Motor neuron (in vitro differentiated cells): ENCODE measurements at regions not wholly inside any gene's neighbourhood (a gene's known extent, or its start where the extent isn't known, plus 50 kb on each side); places are given as distances from the start of the nearest gene placed in this dataset.
A peak's percentile ranks its signal among the peaks of the same experiment; 100 is the strongest.
"Not testable (repeated sequence)": the region's sequence is repeated elsewhere in the genome, so short reads cannot be mapped to it uniquely, and the experiment has no call there.

Source experiments
- ATAC-seq, 8 experiments: fragments of 200-7000 bp; cut with Tn5 transposase; replicated peaks in 6 of 8; 2 replicates each; pipeline ENCODE4 v1.8.0; 2021; ENCODE audit warnings: mild to moderate bottlenecking in 8 of 8, moderate library complexity in 8 of 8
- H3K27ac ChIP-seq, 2 donors: fragments of 250-450 bp; sonication (Bioruptor Pico); 2 replicates each; pipeline ENCODE4 v1.9.0; 2021; ENCODE audit warnings: antibody characterized with exemption in 2 of 2, mild to moderate bottlenecking in 2 of 2, moderate library complexity in 1 of 2
- H3K4me1 ChIP-seq, 2 donors: fragments of 250-450 bp; sonication (Bioruptor Pico); replicated peaks in 1 of 2; 2 replicates each; pipeline ENCODE4 v1.6.1; 2021; ENCODE audit warnings: antibody characterized with exemption in 2 of 2, mild to moderate bottlenecking in 2 of 2, moderate library complexity in 1 of 2
- H3K4me3 ChIP-seq, 5 donors: fragments of 250-450 bp; sonication (Bioruptor Pico); 2 replicates each; pipeline ENCODE4 v1.9.0; 2021; ENCODE audit warnings: antibody characterized with exemption in 5 of 5, mild to moderate bottlenecking in 5 of 5, moderate library complexity in 4 of 5
- WGBS, 10 experiments: fragments of 450-650 bp; shearing (Covaris generic); methylation state at CpG; one replicate each; pipeline ENCODE4 v1.0.0; 2022; 5-methylcytosine and 5-hydroxymethylcytosine counted together
- in situ Hi-C, 9 experiments: fragments of 400-800 bp; cut with MboI; loops; one replicate each; pipeline ENCODE4 v1.15.0; 2021; ENCODE audit warnings: low sequenced_read_pairs in 9 of 9, low pct_unique_long_range_greater_than_20kb in 2 of 9; ENCODE audit not compliant: unreplicated experiment in 9 of 9

DNA sequence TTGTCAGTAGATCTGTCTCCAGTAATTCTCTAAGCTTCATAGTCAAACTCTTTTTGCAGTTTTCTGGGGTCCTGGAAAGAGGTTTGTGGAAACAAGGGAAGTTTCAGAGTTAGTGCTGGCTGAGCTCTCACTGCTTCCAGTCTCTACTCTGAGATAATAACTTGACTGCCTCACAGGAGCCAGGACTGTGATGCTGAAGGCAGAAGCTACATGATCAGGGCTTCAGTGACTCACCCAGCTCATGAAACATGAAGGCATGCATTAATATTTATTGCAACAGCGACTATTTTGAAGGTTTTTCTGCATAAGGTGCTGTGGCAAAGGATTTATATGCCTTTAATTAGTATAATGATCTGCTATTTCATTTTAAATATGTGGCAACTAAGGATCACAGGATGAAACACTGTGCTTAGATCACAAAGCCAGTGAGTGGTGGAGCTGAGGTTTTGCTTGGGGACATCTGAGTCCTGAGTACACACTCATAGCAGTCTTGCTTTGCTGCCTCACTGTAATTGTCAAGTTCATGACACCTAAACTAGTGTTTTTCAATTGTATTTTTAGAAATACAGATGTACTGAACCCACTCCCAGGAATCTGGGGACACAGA, 448.4 kb upstream of the GCFC2 start:
- ATAC-seq = peak in 5 of 8 experiments; percentile 81 to 92 (median 90)
- 0 to 83% (median 63%) methylated on average over 1 of the region's 1 CpG; no CpG with 5 or more reads in 4 of the 10 experiments for WGBS, 10 experiments
- Histone ChIP-seq H3K27ac (no peak overlapping the region), H3K4me3 (no peak overlapping the region), H3K4me1 (peaks cover 10 to 17% of the 10 kb centered on the region in 2 donors)
- in situ Hi-C loops = no loop called here

DNA sequence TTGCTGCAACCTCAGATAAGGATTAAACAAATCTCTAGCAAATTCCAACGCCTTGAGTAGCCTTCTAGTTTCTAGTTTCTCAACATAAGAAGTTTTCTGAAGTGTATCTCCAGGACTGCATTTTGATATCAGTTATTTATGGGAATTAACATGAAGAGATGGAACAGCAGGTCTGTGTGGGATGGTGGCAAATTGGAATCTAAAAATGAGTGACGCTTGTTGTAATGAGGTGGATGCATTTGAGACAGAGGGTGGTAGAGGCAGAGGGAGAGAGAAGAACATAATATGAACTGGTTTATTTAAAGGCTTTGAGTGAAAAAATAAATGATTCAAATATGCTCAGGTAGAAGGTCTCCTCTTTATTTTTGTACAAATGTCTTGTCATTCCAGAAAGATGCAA, 446.8 kb upstream of the GCFC2 start:
- no peak overlapping the region for H3K4me3 ChIP-seq
- peaks cover 10 to 17% of the 10 kb centered on the region in 2 donors for H3K4me1 ChIP-seq
- ATAC-seq = no peak
- H3K27ac ChIP-seq = no peak overlapping the region
- WGBS, 10 experiments = 0 to 100% (median 55%) methylated on average over 1 to 2 of the region's 2 CpGs; no CpG with 5 or more reads in 2 of the 10 experiments
- in situ Hi-C loops = no loop called here

DNA sequence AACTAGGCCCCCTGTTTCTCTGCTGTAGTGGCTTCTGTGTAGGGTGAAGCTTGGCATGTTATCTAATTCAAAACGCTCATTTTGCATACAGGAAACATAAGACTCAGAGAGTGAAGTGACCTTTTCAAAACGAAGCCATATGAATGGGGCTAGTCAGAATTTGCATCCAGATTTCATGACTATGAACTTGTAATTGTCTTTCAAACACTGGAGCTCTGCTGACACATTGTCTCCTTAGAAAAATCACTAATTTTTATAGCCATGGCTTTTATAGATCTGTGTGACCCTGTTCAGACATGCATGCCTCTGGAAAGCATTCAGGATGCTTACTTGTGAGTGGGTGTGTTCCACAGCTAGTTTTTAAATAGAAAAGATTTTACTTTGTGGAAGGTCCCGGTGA, 444.3 kb upstream of the GCFC2 start:
- Histone ChIP-seq H3K4me3 (no peak overlapping the region), H3K4me1 (peaks cover 10 to 17% of the 10 kb centered on the region in 2 donors), H3K27ac (no peak overlapping the region)
- in situ Hi-C loops = no loop called here
- 0 to 91% (median 40%) methylated on average over 1 to 3 of the region's 3 CpGs; no CpG with 5 or more reads in 1 of the 10 experiments for WGBS, 10 experiments
- ATAC-seq = peak in 2 of 8 experiments; percentile 32 to 37

GRCh38 chr2:76149846-76150245, 439.1 kb upstream of the GCFC2 start:
- no peak overlapping the region for H3K27ac ChIP-seq
- H3K4me1 ChIP-seq = peaks cover under 1 to 1% of the 10 kb centered on the region in 2 donors
- in situ Hi-C loops = no loop called here
- H3K4me3 ChIP-seq = no peak overlapping the region
- no peak for ATAC-seq

DNA sequence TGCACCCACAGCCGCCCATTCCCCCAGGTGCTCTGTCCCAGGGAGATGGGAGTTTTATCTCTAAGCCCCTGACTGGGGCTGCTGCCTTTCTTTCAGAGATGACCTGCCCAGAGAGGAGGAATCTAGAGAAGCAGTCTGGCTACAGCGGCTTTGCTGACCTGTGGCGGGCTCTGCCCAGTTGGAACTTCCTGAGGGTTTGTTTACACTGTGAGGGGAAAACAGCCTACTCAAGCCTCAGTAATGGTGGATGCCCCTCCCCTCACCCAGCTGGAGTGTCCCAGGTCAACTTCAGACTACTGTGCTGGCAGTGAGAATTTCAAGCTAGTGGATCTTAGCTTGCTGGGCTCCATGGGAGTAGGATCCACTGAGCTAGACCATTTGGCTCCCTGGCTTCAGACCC, 428.6 kb upstream of the GCFC2 start:
- 40% methylated on average over 1 of the region's 3 CpGs; no CpG with 5 or more reads in 9 of the 10 experiments for WGBS, 10 experiments
- H3K4me3 ChIP-seq, in situ Hi-C loops, H3K4me1 ChIP-seq, ATAC-seq, H3K27ac ChIP-seq: not testable (repeated sequence)

DNA sequence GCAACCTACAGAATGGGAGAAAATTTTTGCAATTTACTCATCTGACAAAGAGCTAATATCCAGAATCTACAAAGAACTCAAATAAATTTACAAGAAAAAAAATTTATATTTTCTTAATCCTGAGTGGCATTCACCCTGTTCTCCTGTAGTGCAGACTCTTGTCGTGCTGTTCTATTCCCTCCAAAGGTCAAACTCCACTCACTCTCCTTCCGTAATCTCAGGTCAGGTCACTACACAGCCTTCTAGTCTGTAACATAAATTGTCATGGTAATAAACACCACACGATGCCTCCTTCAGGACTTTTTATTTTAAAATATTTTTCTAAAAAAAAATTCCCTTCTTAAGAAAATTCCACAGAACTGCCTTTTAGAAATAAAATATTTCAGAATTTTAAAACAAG, 417.9 kb upstream of the GCFC2 start:
- Histone ChIP-seq H3K27ac (no peak overlapping the region), H3K4me3 (no peak overlapping the region), H3K4me1 (no peaks in the 10 kb centered on the region)
- WGBS, 10 experiments = 10 to 49% (median 33%) methylated on average over 1 to 3 of the region's 3 CpGs; no CpG with 5 or more reads in 1 of the 10 experiments
- ATAC-seq = no peak
- in situ Hi-C loops = no loop called here

GRCh38 chr2:76120176-76120575, 409.5 kb upstream of the GCFC2 start:
- H3K4me3 ChIP-seq = no peak overlapping the region
- in situ Hi-C loops = no loop called here
- 0 to 100% (median 31%) methylated on average over 1 of the region's 1 CpG; no CpG with 5 or more reads in 2 of the 10 experiments for WGBS, 10 experiments
- H3K4me1 ChIP-seq = no peaks in the 10 kb centered on the region
- no peak for ATAC-seq
- H3K27ac ChIP-seq = no peak overlapping the region

GRCh38 chr2:76089683-76090082, 379.0 kb upstream of the GCFC2 start:
- ATAC-seq = no peak
- Histone ChIP-seq H3K27ac (no peak overlapping the region), H3K4me3 (no peak overlapping the region), H3K4me1 (no peaks in the 10 kb centered on the region)
- in situ Hi-C loops = no loop called here

GRCh38 chr2:76083248-76083647, 372.5 kb upstream of the GCFC2 start:
- whole genome bisulfite sequencing, 10 experiments = 0 to 57% (median 28%) methylated on average over 1 to 2 of the region's 2 CpGs
- Histone ChIP-seq H3K4me1 (peaks cover 6 to 17% of the 10 kb centered on the region in 2 donors), H3K4me3 (no peak overlapping the region), H3K27ac (no peak overlapping the region)
- in situ Hi-C loops = no loop called here
- ATAC-seq = peak in 3 of 8 experiments; percentile 18 to 39 (median 31)

DNA sequence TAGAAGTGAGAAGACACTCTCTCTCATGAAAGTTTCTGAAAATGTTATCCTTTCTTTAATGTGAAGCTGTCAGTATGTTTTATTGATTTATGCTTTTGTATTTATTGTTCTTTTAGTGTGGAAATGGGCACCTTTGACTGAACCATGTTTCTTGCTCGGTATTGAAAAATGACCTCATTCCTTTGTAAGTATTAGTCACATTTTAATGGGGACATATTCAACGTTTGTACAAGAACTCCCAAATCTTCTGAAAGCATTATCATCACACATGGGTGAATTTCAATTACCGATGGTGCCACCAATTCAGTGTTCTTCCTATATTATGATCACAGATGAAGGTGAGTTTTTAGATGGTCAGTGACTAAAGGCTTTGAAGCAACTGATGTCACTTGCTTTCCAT, 371.8 kb upstream of the GCFC2 start:
- Histone ChIP-seq H3K4me1 (peaks cover 6 to 17% of the 10 kb centered on the region in 2 donors), H3K4me3 (no peak overlapping the region), H3K27ac (no peak overlapping the region)
- WGBS, 10 experiments = 0 to 50% (median 20%) methylated on average over 1 to 3 of the region's 3 CpGs; no CpG with 5 or more reads in 1 of the 10 experiments
- in situ Hi-C loops = no loop called here
- ATAC-seq = peak in 5 of 8 experiments; percentile 62 to 84 (median 63)

GRCh38 chr2:76080154-76080553, 369.4 kb upstream of the GCFC2 start:
- 0 to 82% (median 19%) methylated on average over 1 to 2 of the region's 2 CpGs; no CpG with 5 or more reads in 4 of the 10 experiments for WGBS, 10 experiments
- ATAC-seq = no peak
- in situ Hi-C loops = no loop called here

GRCh38 chr2:76075126-76075525, 364.4 kb upstream of the GCFC2 start:
- no peak overlapping the region for H3K4me3 ChIP-seq
- ATAC-seq = no peak
- H3K27ac ChIP-seq = no peak overlapping the region
- in situ Hi-C loops = no loop called here
- WGBS, 10 experiments = 0 to 100% (median 60%) methylated on average over 1 of the region's 1 CpG
- H3K4me1 ChIP-seq = no peaks in the 10 kb centered on the region

More at GRCh38 chr2:76080154-76080553, 369.4 kb upstream of the GCFC2 start:
- H3K4me3 ChIP-seq = no peak overlapping the region
- peaks cover 6 to 17% of the 10 kb centered on the region in 2 donors for H3K4me1 ChIP-seq
- no peak overlapping the region for H3K27ac ChIP-seq

DNA sequence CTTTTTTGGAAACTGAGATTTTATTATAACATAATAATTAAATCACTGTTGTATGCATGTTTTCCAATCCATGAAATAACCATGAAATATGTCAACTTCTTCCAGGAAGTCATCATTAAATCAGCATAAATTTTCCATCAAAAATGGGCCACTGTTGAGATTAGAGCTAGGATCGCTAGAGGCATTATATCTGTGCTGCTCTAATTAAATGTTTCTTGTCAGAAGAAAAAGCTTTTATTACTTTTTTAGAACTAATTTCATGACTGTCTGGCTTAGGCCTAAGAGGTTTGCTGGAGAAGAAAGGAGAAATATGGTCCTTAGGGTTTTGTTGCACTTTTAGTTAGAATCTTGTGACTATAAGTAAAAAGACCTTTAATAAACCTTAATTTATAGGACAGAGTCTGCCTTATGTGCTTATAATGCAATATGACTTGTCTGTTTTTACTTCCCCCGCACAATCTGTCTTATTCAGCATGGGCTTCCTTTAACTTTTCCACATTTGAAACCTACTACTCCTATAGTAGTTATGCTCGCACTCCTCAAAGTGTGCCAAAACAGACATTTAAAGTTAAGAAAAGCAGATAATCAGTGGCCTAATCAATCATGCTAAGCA, 363.4 kb upstream of the GCFC2 start:
- 9 to 90% (median 71%) methylated on average over 2 to 3 of the region's 3 CpGs for WGBS, 10 experiments
- in situ Hi-C loops = no loop called here
- no peak overlapping the region for H3K27ac ChIP-seq
- ATAC-seq = peak in 2 of 8 experiments; percentile 18 to 41
- H3K4me3 ChIP-seq = no peak overlapping the region
- H3K4me1 ChIP-seq = no peaks in the 10 kb centered on the region

DNA sequence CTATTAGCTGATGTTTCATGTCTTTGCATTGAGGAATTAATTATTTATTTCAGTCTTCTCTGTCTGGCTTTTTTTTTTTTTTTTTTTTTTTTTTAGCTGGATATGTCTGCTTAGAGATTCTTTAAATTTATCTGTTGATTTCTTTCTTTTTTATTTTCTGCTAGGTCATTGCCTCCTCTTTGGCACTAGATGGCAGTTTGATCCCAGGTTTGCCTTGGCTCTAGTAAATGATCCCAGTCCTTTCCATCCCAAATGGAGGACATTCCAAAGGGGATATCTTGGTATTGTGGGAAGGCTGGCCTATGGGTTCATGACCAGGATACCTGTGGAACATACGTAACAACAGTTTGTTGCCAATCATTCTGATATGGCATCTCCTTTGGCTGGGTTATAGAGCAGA, 339.5 kb upstream of the GCFC2 start:
- no peak for ATAC-seq
- in situ Hi-C loops = no loop called here
- Histone ChIP-seq H3K4me3 (no peak overlapping the region), H3K27ac (no peak overlapping the region), H3K4me1 (no peaks in the 10 kb centered on the region)
- 60 to 100% (median 60%) methylated on average over 1 of the region's 1 CpG; no CpG with 5 or more reads in 7 of the 10 experiments for WGBS, 10 experiments
